Fibroblast of mammary gland (primary cell): ENCODE measurements at regions not wholly inside any gene's neighbourhood (a gene's known extent, or its start where the extent isn't known, plus 50 kb on each side); places are given as distances from the start of the nearest gene placed in this dataset.

Experiments
- DNase-seq: peaks from one replicate; pipeline ENCODE4 v3.0.0-alpha.2; 2010; ENCODE audit warnings: low read depth
- H3K4me3 ChIP-seq: 2 replicates; pipeline ENCODE4 v1.5.1; 2011; ENCODE audit warnings: low read depth, mild to moderate bottlenecking, low read length, moderate library complexity; ENCODE audit not compliant: control insufficient read depth
- CTCF ChIP-seq: conservative IDR thresholded peaks from 2 replicates; pipeline ENCODE4 v1.5.1; 2011; ENCODE audit warnings: low read depth, low read length, inconsistent platforms; ENCODE audit not compliant: control insufficient read depth, insufficient read depth

DNA sequence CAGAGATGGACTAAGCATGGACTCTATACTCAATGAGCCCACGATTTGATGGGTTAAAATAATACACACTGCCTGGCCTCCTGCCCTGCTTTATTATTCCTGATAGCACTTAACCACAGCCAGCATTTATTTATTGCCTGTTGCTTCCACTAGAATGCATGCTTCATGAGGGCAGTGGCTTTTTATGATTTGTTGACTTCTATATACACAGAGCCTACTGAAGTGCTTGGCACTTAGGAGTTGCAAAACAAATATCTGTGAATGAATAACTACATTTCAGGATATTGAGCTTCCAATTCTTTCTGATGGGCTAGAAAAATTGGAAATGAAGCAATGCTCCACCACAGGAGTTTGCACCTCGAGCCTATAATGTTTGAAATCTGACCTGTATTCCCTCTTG lies 513.6 kb upstream of the ZMIZ1 start:
- TF ChIP-seq CTCF, result no peak
- H3K4me3 ChIP-seq, result no peak overlapping the region
- DNase-seq, result no peak

GRCh38 chr10:78556705-78557432 lies 511.9 kb upstream of the ZMIZ1 start:
- DNase-seq, result no peak
- H3K4me3 ChIP-seq, result no peak overlapping the region

GRCh38 chr10:78557433-78557925 lies 511.3 kb upstream of the ZMIZ1 start:
- H3K4me3 ChIP-seq, result no peak overlapping the region
- TF ChIP-seq CTCF, result no peak
- DNase-seq, result no peak

More at GRCh38 chr10:78556705-78557432, 511.9 kb upstream of the ZMIZ1 start:
- no peak for TF ChIP-seq CTCF

DNA sequence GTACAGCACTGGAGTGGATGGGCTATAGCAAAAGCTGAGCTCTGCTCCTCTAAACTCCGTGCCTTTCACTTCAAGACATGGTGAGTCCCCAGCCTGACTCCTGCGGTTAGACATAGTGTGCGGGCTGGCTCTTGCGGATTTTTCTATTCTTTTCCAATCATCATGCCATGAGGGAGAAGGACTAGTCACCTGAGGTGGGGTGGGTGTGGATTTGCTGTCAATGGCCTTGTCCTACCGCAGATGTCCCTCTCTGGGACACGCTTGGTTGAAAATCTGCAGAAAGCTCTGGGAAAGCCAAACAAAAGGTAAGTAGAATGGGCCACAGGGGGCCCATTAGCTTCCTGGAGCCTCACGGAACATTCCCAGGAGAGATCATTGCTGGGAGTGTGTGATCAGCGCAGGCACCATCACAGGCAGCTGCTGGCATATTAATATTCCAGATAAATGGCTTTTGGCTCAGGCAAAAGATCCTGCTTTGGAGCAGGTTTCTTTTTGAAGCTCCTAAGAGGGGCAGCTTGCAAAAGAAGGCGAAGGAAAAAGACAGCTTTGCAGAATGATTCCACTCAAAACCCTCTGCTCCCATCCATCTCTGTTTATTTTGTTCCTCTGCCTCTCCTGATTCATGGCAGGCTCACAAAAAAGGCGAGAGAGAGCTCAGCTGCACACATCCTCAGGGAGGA lies 509.0 kb upstream of the ZMIZ1 start:
- DNase-seq, result no peak
- no peak overlapping the region for H3K4me3 ChIP-seq
- TF ChIP-seq CTCF, result no peak

GRCh38 chr10:78560341-78560688 lies 508.5 kb upstream of the ZMIZ1 start:
- no peak for DNase-seq
- H3K4me3 ChIP-seq, result no peak overlapping the region

GRCh38 chr10:78563314-78563713 lies 505.5 kb upstream of the ZMIZ1 start:
- no peak for DNase-seq
- TF ChIP-seq CTCF, result no peak
- H3K4me3 ChIP-seq, result no peak overlapping the region

More at GRCh38 chr10:78560341-78560688, 508.5 kb upstream of the ZMIZ1 start:
- no peak for TF ChIP-seq CTCF
